HG03135 (cell line): ENCODE measurements at regions not wholly inside any gene's neighbourhood (a gene's known extent, or its start where the extent isn't known, plus 50 kb on each side); places are given as distances from the start of the nearest gene placed in this dataset.

Experiments used
- ATAC-seq: cut with Tn5 transposase; IDR thresholded peaks from one replicate; pipeline ENCODE4 v1.9.1; 2021; ENCODE audit warnings: mild to moderate bottlenecking, moderate library complexity; ENCODE audit not compliant: unreplicated experiment

DNA sequence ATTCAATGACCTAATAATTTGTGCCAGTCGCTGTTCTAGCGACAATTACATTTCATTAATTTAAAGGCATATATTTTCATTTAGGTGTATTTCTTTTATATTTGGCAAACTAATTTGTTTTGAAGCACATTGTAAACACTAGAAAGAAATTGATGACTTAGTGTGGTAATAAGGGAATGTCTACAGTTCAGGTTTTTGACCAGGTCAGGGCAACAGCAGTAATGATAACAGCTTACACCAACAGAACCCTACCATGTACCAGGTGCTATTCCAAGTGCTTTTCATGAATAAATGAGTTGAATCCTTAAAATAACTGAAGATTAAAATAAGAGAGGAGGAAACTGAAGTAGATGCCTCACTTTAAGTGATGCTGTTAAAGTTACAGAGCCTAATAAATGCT, 85.4 kb upstream of the SLC38A2 start:
- ATAC-seq, result no peak

DNA sequence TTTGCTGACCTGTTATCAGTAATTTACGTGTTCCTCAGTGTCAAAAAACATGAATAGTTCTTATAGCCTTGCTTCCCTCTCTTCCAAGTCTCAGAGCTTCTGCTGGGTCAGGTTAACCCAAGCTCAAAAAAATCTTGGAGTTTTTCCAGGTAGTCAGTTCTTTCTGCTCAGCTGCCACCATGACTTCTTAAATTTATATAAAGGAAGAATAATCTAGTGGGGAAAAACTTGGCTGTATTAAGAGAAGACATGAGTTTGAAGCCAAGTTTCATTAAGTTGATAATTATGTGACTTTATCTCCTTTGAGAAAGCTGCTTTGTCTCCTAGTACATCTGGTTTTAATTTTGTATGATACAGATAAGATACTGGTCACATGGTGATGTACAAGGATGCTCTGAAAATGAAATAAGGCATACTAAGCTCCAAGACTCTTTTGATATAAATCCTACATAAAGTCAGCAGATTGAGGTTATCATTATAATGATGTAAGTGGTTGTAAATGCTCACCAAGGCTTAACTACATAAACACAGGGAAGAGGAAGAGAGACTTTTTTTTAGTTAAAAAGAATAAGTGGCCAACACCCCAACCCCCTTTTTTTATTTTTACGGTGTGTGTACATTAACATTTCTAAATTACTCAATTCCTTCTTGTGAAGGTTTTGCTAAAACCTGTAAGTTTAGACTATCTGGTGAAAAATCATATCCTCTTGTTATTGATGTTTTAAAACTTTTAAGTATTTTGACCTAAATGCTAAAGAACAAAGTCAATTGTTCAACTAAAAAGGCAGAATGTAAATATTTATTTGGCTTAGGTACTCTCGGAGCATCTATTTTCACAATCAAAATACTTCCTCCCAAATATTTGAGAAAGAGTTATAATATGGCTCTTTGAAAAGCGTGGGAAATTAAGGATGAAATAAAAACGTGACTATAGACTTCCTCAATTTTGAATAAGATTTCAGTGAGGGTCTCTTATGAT, 84.1 kb upstream of the SLC38A2 start:
- ATAC-seq, result no peak

DNA sequence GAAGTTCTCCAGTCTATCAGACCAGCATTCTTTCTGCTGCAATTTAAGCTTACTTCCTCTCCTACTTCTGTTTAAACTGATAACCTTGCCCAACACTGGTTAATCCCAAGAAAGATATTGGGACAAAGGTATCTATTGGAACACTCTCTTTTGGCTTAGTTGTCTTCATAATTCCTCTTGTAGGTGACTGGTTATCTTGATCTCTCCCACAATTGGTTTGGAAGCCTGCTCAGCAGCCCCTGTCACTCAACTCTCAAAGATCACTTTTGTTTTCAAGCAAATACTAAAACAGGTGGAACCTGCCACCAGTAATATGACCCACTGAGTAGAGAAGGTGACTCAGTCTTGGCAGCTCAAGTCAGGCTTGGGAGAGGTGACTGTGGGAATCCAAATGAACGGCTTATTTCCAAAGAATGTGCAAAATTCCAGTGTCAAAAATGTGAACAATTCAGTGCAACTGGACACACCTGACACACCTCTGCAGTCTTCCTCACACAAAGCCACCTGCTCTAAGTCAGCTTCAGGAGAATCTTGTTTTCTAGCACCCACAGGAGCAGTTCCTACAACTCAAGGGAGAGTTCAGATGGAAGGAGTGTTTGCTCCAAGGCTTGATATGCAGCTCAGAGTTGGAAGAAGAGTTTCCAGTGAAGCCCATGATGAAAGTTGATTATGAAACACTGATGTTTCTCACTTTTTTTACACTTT, 83.2 kb upstream of the SLC38A2 start:
- no peak for ATAC-seq

DNA sequence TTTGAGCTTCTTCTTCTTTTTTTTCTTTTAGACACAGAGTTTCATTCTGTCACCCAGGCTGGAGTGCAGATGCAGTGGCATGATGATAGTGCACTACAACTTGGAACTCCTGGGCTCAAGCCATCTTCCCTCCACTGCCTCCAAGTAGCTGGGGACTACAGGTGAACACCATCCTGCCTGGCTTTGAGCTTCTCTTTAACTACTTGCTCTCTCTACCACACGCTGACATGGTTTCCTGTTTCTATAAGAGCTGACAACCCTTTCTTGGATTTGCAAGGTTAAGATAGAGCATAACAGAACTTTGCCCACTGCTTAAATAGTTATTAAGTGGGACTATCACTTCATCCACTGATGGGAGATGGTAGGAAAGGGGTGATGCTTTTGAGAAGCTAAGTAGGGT, 82.4 kb upstream of the SLC38A2 start:
- no peak for ATAC-seq

DNA sequence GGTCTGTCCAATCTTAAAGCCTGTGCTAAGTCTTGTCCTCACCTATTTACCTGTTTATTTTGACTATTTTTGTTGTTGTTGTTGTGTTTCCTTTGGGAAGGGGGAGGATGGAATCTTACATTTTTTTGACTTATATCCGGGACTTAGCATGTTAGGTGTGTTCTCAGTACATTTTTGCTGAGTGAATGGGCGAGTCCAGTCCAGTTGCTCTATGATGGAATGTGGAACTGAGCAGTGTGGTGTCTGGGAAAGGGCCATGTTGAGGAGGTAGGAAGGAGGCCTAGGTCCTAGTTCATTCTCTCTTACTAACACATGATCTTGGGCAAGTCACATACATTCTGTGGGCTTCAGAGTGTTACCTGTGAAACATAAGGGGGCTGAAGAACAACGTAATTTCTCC, 80.9 kb upstream of the SLC38A2 start:
- no peak for ATAC-seq

DNA sequence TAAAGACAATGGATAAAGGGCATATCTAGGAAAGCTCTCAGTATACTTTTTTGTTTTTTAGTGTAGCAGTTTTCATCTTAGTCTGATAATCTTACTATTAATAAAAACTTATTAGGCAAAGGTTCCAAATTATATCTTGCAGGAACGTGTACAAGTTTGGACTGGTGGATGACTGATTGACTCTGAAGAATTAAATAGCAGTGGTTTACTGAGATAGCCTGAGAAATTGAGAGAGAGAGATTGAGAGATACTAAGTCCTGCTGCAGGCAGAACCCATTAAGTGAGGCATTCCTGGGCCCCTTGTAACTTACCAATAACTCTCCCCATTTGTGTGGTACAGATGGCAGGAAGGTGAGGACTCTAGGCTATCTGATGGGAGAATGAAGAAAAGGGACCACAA, 80.2 kb upstream of the SLC38A2 start:
- ATAC-seq, result no peak

DNA sequence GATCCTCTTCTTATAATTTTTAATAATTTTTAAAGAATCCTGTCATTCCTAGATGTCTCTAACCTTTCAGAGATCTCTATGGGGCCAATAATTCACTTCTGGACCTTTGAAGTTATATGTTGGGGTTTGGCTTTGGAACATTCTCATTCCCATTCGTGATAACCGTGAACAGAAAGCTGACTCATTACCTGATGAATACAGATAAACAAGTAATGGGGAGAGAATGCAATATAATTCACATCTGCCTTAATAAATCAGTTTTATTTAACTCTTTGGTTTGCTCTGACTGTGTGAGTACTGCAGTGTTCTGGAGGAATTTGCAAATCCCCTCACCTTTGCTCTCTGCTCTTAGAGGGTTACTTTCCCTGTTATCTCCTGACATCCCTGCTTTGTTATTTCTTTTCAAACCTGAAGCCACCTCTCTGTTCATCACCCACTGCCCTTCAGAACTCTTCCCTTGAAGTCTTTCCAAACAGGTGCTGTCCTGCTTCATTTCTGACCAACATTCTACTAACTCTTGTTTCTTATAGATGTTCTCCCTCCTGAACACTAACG, 79.6 kb upstream of the SLC38A2 start:
- no peak for ATAC-seq

DNA sequence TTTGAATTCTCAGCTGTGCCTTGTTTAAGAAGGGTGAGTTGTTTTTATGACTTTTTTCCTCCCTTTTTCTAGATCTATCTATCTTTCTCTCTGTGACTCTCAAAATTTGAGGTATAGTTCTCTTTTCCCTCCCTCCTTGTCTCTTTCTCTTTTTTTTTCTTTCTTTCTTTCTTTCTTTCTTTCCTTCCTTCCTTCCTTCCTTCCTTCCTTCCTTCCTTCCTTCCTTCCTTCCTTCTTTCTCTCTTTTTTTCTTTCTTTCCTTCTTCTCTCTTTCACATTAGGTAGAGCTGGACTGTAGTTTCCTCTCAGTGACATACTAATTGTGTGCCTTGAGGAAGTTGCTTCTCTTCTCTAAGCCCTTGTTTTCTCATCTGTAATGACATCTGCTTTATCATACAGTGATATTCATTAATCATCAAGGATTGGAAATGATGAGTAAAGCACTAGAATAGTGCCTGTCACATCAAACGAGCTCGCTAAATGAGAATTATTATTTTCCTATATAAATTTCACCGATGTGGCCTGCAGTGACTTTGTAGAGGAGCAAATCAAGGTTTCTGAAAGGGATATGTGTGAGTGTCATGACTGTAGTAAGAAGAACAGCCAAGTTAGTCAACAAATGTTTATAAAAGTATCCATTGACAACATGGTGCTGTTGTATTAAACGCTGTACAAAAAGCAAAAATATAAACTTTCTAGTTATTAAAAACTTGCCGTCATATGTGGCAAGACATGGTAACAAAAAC, 78.9 kb upstream of the SLC38A2 start:
- no peak for ATAC-seq

DNA sequence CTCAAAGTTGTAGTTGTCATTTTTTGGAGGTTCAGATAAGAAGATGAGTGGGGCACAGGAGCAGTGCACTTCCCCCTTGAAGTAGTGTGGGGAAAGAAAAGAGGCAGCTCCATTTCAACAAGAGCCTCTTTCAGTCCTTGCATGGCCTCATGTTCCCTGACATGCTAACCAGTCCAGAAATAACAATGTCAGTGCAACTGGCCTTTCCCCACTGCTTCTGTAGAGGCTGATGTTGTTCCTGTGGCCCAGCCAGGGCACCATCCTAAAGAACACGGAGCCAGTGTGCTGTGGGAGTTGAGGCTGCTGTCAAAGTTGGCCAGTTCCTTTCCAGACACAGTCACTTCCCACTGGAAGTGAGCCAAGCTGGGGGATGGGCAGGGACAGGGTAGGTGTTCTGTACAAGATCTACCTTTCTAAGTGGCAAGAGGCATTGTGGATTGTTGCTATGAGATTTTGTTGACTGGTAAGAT, 77.7 kb upstream of the SLC38A2 start:
- no peak for ATAC-seq

DNA sequence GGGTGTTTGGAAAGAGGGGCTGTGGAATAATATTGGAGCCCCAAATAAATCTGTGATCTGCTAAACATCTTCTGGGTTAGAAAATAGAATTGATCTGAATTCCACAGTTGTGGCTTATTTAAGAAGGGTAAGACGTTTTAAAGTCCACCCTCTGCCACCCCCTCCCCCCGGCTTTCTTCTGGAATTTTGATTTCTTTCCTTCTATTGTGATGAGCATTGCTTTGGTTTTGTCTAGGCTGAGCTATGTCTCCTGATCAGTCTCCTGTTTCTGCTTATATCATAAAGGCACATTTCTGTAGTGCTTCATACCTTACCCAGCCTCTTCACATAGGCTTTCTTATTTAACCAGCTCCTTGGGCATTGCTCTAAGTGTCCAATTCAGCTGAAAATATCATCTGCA, 77.3 kb upstream of the SLC38A2 start:
- ATAC-seq, result no peak

DNA sequence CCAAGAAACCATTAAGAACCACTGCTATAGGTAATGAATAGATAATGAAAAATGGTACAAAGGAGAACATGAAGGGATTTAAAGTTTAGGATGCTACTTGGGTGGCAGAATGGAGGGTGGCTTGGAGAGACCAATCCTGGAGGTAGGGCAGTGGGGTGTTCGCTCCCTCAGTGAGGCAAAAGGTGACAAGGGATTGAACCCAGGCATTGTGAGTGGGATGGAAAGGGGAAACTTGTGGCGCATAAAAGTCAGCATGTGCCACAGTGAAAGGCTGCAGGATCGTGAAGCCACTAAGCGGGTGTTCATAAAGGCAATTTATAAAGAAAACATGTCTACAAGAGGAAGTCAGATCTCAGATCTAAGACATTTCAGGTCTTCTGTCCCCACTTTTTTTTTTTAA, 76.7 kb upstream of the SLC38A2 start:
- ATAC-seq, result no peak

DNA sequence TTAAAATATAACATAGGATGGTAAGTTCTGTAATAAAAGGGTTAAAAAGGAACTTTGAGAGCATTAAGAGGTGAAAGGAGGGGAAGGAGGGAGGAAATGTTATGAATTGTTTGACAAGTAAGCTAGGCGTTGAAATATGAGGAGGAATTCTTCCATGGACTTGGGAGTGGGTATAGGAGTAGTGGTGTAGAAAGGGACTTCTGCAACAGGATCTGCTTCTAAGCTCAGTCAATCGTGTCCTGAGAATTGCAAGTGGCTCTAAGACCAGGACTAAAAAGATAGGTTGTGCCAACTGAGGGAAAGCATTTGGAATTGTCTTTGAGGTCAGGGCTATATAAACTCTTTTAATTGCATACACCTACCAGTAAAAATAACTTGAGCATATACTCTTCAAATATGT, 74.1 kb upstream of the SLC38A2 start:
- no peak for ATAC-seq

DNA sequence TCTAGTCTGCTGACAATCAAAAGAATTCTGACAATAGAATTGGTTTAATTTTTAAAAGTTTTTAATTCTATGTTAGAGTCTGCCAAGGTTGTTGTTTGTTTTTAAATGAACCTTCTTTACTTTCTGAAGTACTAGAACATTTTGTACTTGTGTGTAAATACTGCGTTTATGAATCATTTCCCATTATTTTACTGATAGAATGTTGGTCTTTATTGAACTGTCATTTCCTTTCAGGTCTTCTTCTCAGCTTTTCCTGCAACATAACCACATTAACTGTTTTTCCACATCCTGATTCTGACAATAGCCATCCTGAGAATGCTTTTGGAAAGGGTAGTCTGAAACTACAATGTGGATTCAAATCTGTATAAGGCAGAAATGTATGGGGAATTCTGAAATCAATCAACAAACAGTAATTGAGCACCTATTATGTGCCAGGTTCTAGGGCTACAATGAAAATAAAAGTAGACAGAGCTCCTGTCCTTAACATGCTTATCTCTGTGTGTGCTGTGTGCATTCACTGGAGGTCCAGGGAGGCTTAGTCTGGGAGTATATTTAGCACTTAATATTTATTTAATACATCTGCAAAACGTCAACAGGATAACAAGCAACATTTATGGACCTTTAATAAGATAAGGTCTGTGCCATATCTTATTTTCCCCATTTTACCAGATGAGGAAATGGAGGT, 73.1 kb upstream of the SLC38A2 start:
- ATAC-seq, result no peak

DNA sequence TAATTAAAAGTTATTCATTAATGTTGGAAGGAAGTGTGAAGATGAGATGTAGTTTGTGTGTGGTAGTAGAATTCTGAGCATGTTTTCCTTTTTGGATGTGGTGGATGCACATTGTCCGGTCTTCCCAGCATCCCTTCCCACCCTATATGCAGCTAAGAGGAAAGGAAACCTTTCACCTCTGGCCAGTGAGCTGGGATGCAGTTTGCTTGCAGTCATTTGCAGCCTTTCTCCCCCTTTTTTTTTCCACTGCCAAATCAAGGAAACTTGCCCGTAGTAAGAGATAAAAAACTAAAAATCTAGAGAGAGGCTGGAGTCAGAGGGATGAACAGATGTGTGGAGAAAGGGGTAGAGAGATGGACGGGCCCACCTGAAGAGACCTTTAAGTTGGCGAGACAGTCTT, 72.5 kb upstream of the SLC38A2 start:
- no peak for ATAC-seq

DNA sequence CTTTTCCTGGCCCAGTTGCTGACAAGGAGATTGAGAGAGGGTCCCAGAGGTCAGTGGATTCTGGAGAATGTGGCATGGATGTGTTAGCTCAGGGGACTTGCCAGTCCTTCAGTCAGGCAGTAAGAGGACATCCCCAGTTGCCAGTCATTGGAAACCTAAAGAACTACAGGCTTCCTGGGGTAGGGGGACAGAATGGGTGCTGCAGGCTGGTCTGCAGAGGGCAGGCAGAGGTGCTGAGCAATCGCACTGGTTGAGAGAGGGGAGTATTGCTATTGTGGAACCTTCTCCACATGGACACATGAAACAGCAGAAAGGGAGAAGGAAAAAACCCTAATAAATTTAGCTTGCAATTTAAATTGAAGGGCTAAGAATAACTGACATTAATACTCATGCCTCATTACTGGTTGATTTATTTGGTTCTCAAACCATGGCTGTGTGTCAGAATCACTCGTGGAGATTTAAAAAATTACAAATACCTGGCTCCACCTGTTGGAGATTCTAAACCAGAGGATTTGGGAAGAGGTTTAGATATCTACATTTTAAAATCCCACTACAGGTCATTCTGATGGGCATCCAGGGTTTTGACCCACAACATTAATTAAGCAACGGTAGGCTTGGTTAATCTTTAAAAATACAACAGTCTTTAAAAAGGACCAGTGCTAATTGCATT, 71.2 kb upstream of the SLC38A2 start:
- ATAC-seq, result no peak

DNA sequence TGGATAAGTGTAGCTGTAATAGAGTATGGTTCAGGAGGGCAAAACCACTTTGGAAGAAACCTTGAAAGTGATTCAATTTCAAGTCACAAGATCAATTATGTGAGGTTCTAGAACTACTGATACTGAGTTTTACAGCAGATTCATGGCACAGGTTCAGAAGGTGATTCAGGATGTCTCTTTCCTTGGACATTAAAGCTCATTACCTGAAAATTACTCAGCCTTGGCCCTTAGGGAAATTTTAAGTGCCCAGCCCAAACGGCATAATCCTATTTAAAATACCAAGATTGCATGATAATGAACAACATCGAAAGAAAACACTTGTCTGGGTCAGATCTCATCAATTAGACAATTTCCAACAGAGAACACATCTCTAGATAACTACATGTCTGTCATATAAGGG, 70.2 kb upstream of the SLC38A2 start:
- ATAC-seq, result no peak

DNA sequence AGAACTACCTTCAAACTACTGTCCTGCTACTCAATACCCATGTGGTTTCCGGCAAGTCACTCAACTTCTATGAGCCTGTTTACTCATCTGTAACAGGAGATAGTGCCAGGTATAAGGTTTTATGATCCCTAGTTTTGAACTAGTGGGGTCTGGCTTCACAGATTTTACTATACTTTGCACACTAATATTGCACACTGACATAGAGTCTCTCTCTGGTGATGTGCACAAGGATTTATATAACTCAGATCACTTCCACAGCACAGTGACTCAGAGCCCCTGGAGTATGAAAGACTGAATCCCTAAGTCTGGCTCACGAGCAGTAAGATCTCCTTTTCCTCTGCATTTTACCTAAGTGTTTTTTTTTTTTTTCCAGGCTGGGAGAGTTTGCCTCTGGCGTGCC, 69.7 kb upstream of the SLC38A2 start:
- no peak for ATAC-seq

DNA sequence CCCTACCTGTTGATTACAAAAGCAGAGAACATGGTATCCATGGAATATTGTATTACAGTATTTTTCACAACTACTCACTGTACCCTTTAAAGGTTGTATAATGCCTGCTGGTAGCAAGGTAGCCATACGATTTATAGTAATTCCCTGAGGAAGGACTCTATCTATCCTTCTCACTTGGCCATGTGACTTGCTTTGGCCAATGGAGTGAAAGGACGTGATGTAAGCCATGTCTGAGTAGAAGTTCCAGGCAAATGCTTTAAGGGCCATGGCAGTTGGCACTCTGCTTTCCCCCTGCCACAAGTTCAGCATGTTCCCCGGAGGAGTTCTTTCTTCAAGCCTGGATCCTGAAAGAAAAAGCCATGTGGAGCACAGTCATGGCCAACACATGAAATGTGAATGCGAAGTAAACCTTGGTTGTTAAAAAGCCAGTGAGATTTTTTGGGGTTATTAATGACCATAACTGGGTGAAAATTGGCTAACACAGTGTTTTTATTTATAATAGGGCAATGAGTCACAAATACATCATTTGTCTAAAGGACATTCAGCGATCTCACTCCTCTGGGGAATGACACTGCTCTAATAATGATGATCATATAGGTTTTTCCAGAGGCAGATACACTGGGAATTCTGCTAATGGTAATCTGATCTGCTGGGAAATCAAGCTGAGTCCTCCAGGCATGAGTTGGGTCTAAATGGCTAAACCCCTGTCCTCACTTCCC, 67.4 kb upstream of the SLC38A2 start:
- no peak for ATAC-seq

DNA sequence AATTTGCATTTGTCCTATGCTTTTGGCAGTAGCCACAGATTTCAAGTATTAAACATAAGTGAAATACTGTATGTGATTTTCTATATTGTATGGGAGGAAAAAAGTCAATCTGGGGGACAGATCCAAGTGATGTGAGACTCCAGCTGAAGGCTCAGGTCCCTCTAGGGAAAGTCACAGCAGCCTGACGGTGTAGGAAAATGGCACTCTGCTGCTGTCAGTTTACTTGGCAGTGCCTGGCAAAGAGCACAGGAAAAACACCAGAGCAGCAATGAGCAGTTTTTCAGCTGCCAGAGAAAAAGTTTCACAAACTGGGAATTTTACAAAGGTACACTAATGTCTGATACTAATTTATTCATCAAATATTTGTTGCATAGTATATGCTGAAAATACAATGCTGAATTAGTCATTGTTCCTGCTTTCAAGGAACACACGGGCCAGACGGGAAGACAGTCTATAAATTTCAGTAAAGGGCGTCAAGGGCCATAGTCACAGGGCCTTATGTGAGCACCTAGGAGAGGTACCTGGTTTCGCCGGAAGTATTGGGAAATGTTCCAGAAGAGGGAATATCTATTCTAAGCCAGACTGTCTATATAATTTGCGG, 66.2 kb upstream of the SLC38A2 start:
- ATAC-seq, result no peak
